Stimulated activated CD4-positive, alpha-beta T cell treated with anti-CD3 and anti-CD28 coated beads, Interleukin-1b, Interleukin-23, amount 100 ng/mL, for 48 hours (primary cell): ENCODE measurements at regions not wholly inside any gene's neighbourhood (a gene's known extent, or its start where the extent isn't known, plus 50 kb on each side); places are given as distances from the start of the nearest gene placed in this dataset.
"Not testable (repeated sequence)": the region's sequence is repeated elsewhere in the genome, so short reads cannot be mapped to it uniquely, and the experiment has no call there.

Experiments
- DNase-seq: peaks from one replicate; pipeline ENCODE4 v3.0.0-alpha.2; 2020

- DNase-seq: no peak
These were observed 123.6 kb upstream of the TNPO1 start for GRCh38 chr5:72692651-72693442.

GRCh38 chr5:72692231-72692637, 124.2 kb upstream of the TNPO1 start:
- no peak for DNase-seq

- no peak for DNase-seq
These were observed 124.7 kb upstream of the TNPO1 start for GRCh38 chr5:72691751-72692150.

- DNase-seq: no peak
These were observed 127.5 kb upstream of the TNPO1 start for GRCh38 chr5:72688916-72689315.

GRCh38 chr5:72687288-72687687, 129.2 kb upstream of the TNPO1 start:
- DNase-seq: no peak

- DNase-seq: no peak
These were observed 133.9 kb upstream of the TNPO1 start for GRCh38 chr5:72682561-72682960.

- DNase-seq: no peak
These were observed 134.7 kb upstream of the TNPO1 start for GRCh38 chr5:72681781-72682180.

- DNase-seq: no peak
These were observed 139.0 kb upstream of the TNPO1 start for GRCh38 chr5:72677447-72677846.

- not testable (repeated sequence) for DNase-seq
These were observed 139.6 kb upstream of the TNPO1 start for GRCh38 chr5:72676831-72677230.

- DNase-seq: no peak
These were observed 142.8 kb upstream of the TNPO1 start for GRCh38 chr5:72673623-72674022.

- DNase-seq: no peak
These were observed 143.3 kb upstream of the TNPO1 start for GRCh38 chr5:72673180-72673579.

GRCh38 chr5:72667708-72668107, 148.8 kb upstream of the TNPO1 start:
- DNase-seq: no peak

- no peak for DNase-seq
These were observed 153.5 kb upstream of the TNPO1 start for GRCh38 chr5:72662936-72663335.

GRCh38 chr5:72662305-72662704, 154.2 kb upstream of the TNPO1 start:
- no peak for DNase-seq

- no peak for DNase-seq
These were observed 154.2 kb upstream of the ZNF366 start for GRCh38 chr5:72661405-72661804.

- no peak for DNase-seq
These were observed 152.5 kb upstream of the ZNF366 start for GRCh38 chr5:72659726-72660125.

GRCh38 chr5:72658761-72659540, 151.7 kb upstream of the ZNF366 start:
- DNase-seq: no peak

- DNase-seq: no peak
These were observed 151.0 kb upstream of the ZNF366 start for GRCh38 chr5:72658161-72658560.

- no peak for DNase-seq
These were observed 149.7 kb upstream of the ZNF366 start for GRCh38 chr5:72656756-72657513.

- no peak for DNase-seq
These were observed 149.1 kb upstream of the ZNF366 start for GRCh38 chr5:72656331-72656730.

- no peak for DNase-seq
These were observed 147.0 kb upstream of the ZNF366 start for GRCh38 chr5:72654231-72654630.

- no peak for DNase-seq
These were observed 146.4 kb upstream of the ZNF366 start for GRCh38 chr5:72653586-72653985.

GRCh38 chr5:72651779-72652178, 144.6 kb upstream of the ZNF366 start:
- DNase-seq: no peak

GRCh38 chr5:72651109-72651508, 143.9 kb upstream of the ZNF366 start:
- DNase-seq: no peak
